ENCODE measurements at regions not wholly inside any gene's neighbourhood (a gene's known extent, or its start where the extent isn't known, plus 50 kb on each side); places are given as distances from the start of the nearest gene placed in this dataset.

DNA sequence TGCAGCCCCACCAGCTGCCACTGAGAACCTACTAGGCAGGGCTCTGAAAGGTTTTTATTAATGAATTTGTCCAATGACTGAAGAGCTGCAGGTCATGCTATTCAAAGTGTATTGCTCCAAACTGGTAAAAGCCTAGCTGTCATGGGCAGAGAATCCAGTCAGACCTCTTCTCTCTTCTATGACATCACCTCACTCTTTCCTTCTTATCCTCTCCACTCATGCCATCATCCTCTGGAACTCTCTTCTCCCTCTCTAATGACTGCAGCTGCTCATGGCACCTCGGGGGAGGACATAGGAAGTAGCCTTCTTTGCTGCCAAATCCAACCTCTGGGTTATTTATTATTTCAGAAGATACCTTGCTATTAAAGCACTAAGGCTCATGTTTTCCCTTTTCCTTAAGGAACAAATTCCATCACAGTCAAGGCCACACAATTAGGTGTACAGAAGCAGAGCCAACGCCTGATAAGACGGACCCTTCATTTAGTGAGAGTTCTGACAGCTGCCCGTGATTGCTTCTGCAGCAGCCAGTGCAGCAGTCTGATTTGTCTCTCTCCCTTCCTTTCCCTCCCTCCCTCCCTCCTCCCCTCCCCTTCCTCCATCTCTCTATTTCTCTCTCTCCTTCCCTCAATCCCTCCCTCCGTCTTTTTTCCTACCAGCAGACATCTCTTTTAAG is 87.0 kb upstream of the ONECUT1 start:
- TF ChIP-seq CTCF (IDR thresholded peaks at IDR 0.05): no peak
- TF ChIP-seq POLR2A (IDR thresholded peaks at IDR 0.05): no peak
